ENCODE measurements at regions not wholly inside any gene's neighbourhood (a gene's known extent, or its start where the extent isn't known, plus 50 kb on each side); places are given as distances from the start of the nearest gene placed in this dataset.
"Not testable (repeated sequence)": the region's sequence is repeated elsewhere in the genome, so short reads cannot be mapped to it uniquely, and the experiment has no call there.

DNA sequence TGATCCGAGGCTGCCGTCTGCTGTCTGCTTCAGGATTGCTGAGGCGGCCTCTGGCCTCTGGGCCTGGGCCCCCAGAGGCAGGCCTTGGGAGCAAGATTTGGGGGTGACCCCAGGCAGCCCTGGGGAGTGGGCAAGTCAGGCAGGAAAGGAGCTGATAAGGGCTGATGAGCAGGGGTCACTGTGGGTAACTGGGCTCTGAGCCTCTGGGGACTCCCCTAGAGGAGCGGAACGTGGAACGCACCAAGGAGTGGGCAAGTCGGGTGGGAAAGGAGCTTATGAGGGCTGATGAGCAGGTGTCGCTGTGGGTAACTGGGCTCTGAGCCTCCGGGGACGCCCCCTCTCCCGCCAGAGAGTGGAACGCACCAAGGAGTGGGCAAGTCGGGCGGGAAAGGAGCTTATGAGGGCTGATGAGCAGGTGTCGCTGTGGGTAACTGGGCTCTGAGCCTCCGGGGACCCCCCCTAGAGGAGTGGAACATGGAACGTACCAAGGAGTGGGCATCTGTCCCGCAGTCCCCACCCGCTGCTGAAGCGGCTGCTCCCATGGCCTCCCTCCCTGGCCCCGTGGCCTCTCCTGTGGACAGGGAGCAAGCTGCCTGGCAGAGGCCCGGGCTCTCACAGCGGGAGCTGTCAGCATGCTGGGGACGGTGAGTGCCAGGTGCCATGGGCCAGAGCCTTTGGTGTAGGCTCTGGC is 152.3 kb upstream of the ZNF469 start:
- TF ChIP-seq, protein P1, sequence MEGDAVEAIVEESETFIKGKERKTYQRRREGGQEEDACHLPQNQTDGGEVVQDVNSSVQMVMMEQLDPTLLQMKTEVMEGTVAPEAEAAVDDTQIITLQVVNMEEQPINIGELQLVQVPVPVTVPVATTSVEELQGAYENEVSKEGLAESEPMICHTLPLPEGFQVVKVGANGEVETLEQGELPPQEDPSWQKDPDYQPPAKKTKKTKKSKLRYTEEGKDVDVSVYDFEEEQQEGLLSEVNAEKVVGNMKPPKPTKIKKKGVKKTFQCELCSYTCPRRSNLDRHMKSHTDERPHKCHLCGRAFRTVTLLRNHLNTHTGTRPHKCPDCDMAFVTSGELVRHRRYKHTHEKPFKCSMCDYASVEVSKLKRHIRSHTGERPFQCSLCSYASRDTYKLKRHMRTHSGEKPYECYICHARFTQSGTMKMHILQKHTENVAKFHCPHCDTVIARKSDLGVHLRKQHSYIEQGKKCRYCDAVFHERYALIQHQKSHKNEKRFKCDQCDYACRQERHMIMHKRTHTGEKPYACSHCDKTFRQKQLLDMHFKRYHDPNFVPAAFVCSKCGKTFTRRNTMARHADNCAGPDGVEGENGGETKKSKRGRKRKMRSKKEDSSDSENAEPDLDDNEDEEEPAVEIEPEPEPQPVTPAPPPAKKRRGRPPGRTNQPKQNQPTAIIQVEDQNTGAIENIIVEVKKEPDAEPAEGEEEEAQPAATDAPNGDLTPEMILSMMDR (IDR thresholded peaks at IDR 0.05; ENCODE audit: poor library complexity), result not testable (repeated sequence)
- not testable (repeated sequence) for TF ChIP-seq EZH2 (IDR thresholded peaks at IDR 0.05; ENCODE audit: borderline replicate concordance)

Measured in hepatocyte (in vitro differentiated cells).